Progenitor cell of endocrine pancreas (in vitro differentiated cells): ENCODE measurements at regions not wholly inside any gene's neighbourhood (a gene's known extent, or its start where the extent isn't known, plus 50 kb on each side); places are given as distances from the start of the nearest gene placed in this dataset.

Experiments
- DNase-seq: peaks from one replicate; pipeline ENCODE4 v3.0.0; 2021; ENCODE audit warnings: low spot score; ENCODE audit not compliant: unreplicated experiment
- H3K27ac Mint-ChIP-seq: 2 replicates; pipeline ENCODE4 v1.8.0; 2021; ENCODE audit warnings: mild to moderate bottlenecking, moderate library complexity, mixed read lengths
- H3K27me3 Mint-ChIP-seq: 2 replicates; pipeline ENCODE4 v1.8.0; 2021; ENCODE audit warnings: mixed read lengths
- H3K36me3 Mint-ChIP-seq: 2 replicates; pipeline ENCODE4 v1.8.0; 2022; ENCODE audit warnings: mixed read lengths; ENCODE audit not compliant: insufficient read depth
- H3K4me1 Mint-ChIP-seq: 2 replicates; pipeline ENCODE4 v1.8.0; 2021; ENCODE audit warnings: low read depth, mixed read lengths
- H3K4me3 Mint-ChIP-seq: 2 replicates; pipeline ENCODE4 v1.8.0; 2021; ENCODE audit warnings: low read depth, mild to moderate bottlenecking, moderate library complexity, mixed read lengths
- H3K9me3 Mint-ChIP-seq: 2 replicates; pipeline ENCODE4 v1.8.0; 2021; ENCODE audit warnings: low read depth, mixed read lengths
- CTCF ChIP-seq: fragments of 200-600 bp; sonication (generic); IDR thresholded peaks from one replicate; pipeline ENCODE4 v1.5.0; 2021; ENCODE audit warnings: antibody characterized with exemption, mild to moderate bottlenecking; ENCODE audit not compliant: unreplicated experiment

GRCh38 chr11:107247167-107247861 is 210.3 kb downstream of the CWF19L2 start:
- Mint-ChIP-seq H3K27me3 (no peaks in the 10 kb centered on the region), H3K27ac (no peak overlapping the region), H3K4me1 (no peaks in the 10 kb centered on the region), H3K36me3 (no peaks in the 10 kb centered on the region), H3K9me3 (no peaks in the 10 kb centered on the region), H3K4me3 (no peak overlapping the region)
- no peak for DNase-seq
- TF ChIP-seq CTCF: no peak

GRCh38 chr11:107243929-107244328 is 213.7 kb downstream of the CWF19L2 start:
- H3K4me3 Mint-ChIP-seq: no peak overlapping the region
- H3K9me3 Mint-ChIP-seq: no peaks in the 10 kb centered on the region

GRCh38 chr11:107232451-107232850 is 214.2 kb upstream of the GUCY1A2 start:
- H3K4me3 Mint-ChIP-seq: no peak overlapping the region
- H3K27ac Mint-ChIP-seq: no peak overlapping the region
- DNase-seq: no peak
- H3K4me1 Mint-ChIP-seq: no peaks in the 10 kb centered on the region
- TF ChIP-seq CTCF: no peak
- H3K36me3 Mint-ChIP-seq: no peaks in the 10 kb centered on the region
- peaks cover 10% of the 10 kb centered on the region for H3K9me3 Mint-ChIP-seq
- H3K27me3 Mint-ChIP-seq: no peaks in the 10 kb centered on the region

More at GRCh38 chr11:107243929-107244328, 213.7 kb downstream of the CWF19L2 start:
- DNase-seq: no peak
- no peak for TF ChIP-seq CTCF
- H3K27me3 Mint-ChIP-seq: no peaks in the 10 kb centered on the region
- H3K36me3 Mint-ChIP-seq: no peaks in the 10 kb centered on the region
- no peak overlapping the region for H3K27ac Mint-ChIP-seq
- H3K4me1 Mint-ChIP-seq: no peaks in the 10 kb centered on the region

- Mint-ChIP-seq H3K4me3 (no peak overlapping the region), H3K27me3 (no peaks in the 10 kb centered on the region), H3K36me3 (no peaks in the 10 kb centered on the region), H3K4me1 (no peaks in the 10 kb centered on the region), H3K27ac (no peak overlapping the region), H3K9me3 (no peaks in the 10 kb centered on the region)
- TF ChIP-seq CTCF: no peak
- no peak for DNase-seq
Observed at GRCh38 chr11:107224836-107225235, 206.6 kb upstream of the GUCY1A2 start.

- no peak overlapping the region for H3K27ac Mint-ChIP-seq
- H3K9me3 Mint-ChIP-seq: no peaks in the 10 kb centered on the region
- H3K4me3 Mint-ChIP-seq: no peak overlapping the region
- TF ChIP-seq CTCF: no peak
- DNase-seq: no peak
- H3K27me3 Mint-ChIP-seq: no peaks in the 10 kb centered on the region
- peaks cover 4% of the 10 kb centered on the region for H3K4me1 Mint-ChIP-seq
- no peaks in the 10 kb centered on the region for H3K36me3 Mint-ChIP-seq
Observed at GRCh38 chr11:107222916-107223460, 204.7 kb upstream of the GUCY1A2 start.
